H1 (cell line): ENCODE measurements at regions not wholly inside any gene's neighbourhood (a gene's known extent, or its start where the extent isn't known, plus 50 kb on each side); places are given as distances from the start of the nearest gene placed in this dataset.

Experiments used
- CTCF ChIA-PET: fragments of 300-600 bp; sonication (Branson Sonifier 250); formaldehyde crosslinking; loops from one replicate; lab custom pipeline; 2021; ENCODE audit not compliant: partially characterized antibody; lab: Charles Lee
- POLR2A ChIA-PET: fragments of 300-600 bp; sonication (Branson Sonifier 250); formaldehyde crosslinking; loops from one replicate; lab custom pipeline; 2021; ENCODE audit warnings: inconsistent platforms; ENCODE audit not compliant: partially characterized antibody; lab: Charles Lee
- DNase-seq, 2 experiments: peaks; one replicate each; pipeline versions ENCODE4 v3.0.0 to v3.0.0-alpha.2; 2010 to 2022; ENCODE audit warnings: low spot score in 2 of 2, low read depth in 1 of 2, mixed read lengths in 1 of 2
- FAIRE-seq: peaks from 2 replicates; lab custom pipeline; 2011; peaks lifted over from hg19 to GRCh38; lab: Jason Lieb, UNC
- H2AFZ ChIP-seq: 2 replicates; pipeline ENCODE4 v1.8.1; 2012; ENCODE audit warnings: low read length, inconsistent platforms
- H2AK5ac ChIP-seq: 2 replicates; pipeline ENCODE4 v1.6.1; 2013; ENCODE audit warnings: low read depth, low read length
- H2BK120ac ChIP-seq: replicated peaks from 2 replicates; pipeline ENCODE3; 2013; ENCODE audit warnings: low read depth, low read length, inconsistent platforms
- H2BK12ac ChIP-seq: 2 replicates; pipeline ENCODE4 v1.6.1; 2013; ENCODE audit warnings: low read depth, low read length
- H2BK15ac ChIP-seq: 2 replicates; pipeline ENCODE4 v1.6.1; 2013; ENCODE audit warnings: low read length
- H2BK20ac ChIP-seq: 2 replicates; pipeline ENCODE4 v1.6.1; 2013; ENCODE audit warnings: low read length
- H2BK5ac ChIP-seq: 2 replicates; pipeline ENCODE4 v1.6.1; 2013; ENCODE audit warnings: low read depth, low read length
- H3K14ac ChIP-seq: 2 replicates; pipeline ENCODE4 v1.6.1; 2013; ENCODE audit warnings: inconsistent platforms; ENCODE audit not compliant: insufficient read length
- H3K18ac ChIP-seq: 2 replicates; pipeline ENCODE4 v1.6.1; 2013; ENCODE audit warnings: low read length; ENCODE audit errors: extremely low read depth
- H3K23ac ChIP-seq: 2 replicates; pipeline ENCODE4 v1.6.1; 2013; ENCODE audit warnings: inconsistent platforms; ENCODE audit not compliant: insufficient read length
- H3K23me2 ChIP-seq: 2 replicates; pipeline ENCODE4 v1.6.1; 2013; ENCODE audit warnings: low read depth, low read length
- H3K27ac ChIP-seq: 2 replicates; pipeline ENCODE4 v1.6.1; 2011; ENCODE audit warnings: low read depth, low read length, inconsistent platforms
- H3K27me3 ChIP-seq, 4 experiments: replicated peaks in 1 of 4; 1 replicate in 1 of 4; 2 replicates in 3 of 4; pipeline versions ENCODE4 v1.6.1 to v1.8.1; 2011 to 2013; ENCODE audit warnings: low read length in 3 of 4, mild to moderate bottlenecking in 3 of 4, inconsistent platforms in 2 of 4, mixed read lengths in 2 of 4, moderate library complexity in 1 of 4; ENCODE audit not compliant: control insufficient read depth in 3 of 4, insufficient read depth in 3 of 4; ENCODE audit errors: extremely low read depth in 1 of 4
- H3K36me3 ChIP-seq, 4 experiments: 2 replicates each; pipeline versions ENCODE4 v1.6.1 to v1.8.1; 2011 to 2013; ENCODE audit warnings: mild to moderate bottlenecking in 4 of 4, low read length in 3 of 4, moderate library complexity in 2 of 4, control low read depth in 1 of 4, inconsistent platforms in 1 of 4; ENCODE audit not compliant: insufficient read depth in 4 of 4, control insufficient read depth in 2 of 4
- H3K4ac ChIP-seq: replicated peaks from 2 replicates; pipeline ENCODE3; 2013; ENCODE audit warnings: low read length, low read depth, mixed read lengths, inconsistent platforms; ENCODE audit not compliant: insufficient read length
- H3K4me1 ChIP-seq, 4 experiments: replicated peaks in 1 of 4; 1 replicate in 1 of 4; 2 replicates in 3 of 4; pipeline versions ENCODE4 v1.6.1 to v1.8.1; 2011 to 2013; ENCODE audit warnings: low read length in 3 of 4, inconsistent platforms in 2 of 4, mixed read lengths in 1 of 4; ENCODE audit not compliant: insufficient read depth in 4 of 4, control insufficient read depth in 3 of 4
- H3K4me2 ChIP-seq, 2 experiments: 2 replicates each; pipeline versions ENCODE4 v1.6.1 to v1.8.1; 2011 to 2013; ENCODE audit warnings: low read depth in 2 of 2, low read length in 2 of 2, control low read depth in 1 of 2, inconsistent platforms in 1 of 2, mild to moderate bottlenecking in 1 of 2; ENCODE audit not compliant: insufficient read depth in 1 of 2
- H3K4me3 ChIP-seq, 4 experiments: fragments of 200-600, 300-600 bp in 1 of 4; sonication (generic), shearing (Covaris generic), sonication (Bioruptor Twin) in 1 of 4; 2 replicates each; pipeline versions ENCODE4 v1.5.1 to v1.8.1; 2011 to 2016; ENCODE audit warnings: low read length in 4 of 4, low read depth in 3 of 4, control low read depth in 2 of 4, inconsistent platforms in 2 of 4, mild to moderate bottlenecking in 2 of 4, mixed read lengths in 1 of 4, moderate library complexity in 1 of 4; ENCODE audit not compliant: insufficient read depth in 2 of 4; ENCODE audit errors: extremely low read depth in 1 of 4
- H3K56ac ChIP-seq: replicated peaks from 2 replicates; pipeline ENCODE3; 2013; ENCODE audit warnings: low read depth, mild to moderate bottlenecking, mixed read lengths, low read length, inconsistent platforms; ENCODE audit not compliant: insufficient read length
- H3K79me1 ChIP-seq: 2 replicates; pipeline ENCODE4 v1.6.1; 2013; ENCODE audit warnings: low read depth, low read length, control low read depth
- H3K79me2 ChIP-seq, 2 experiments: 2 replicates each; pipeline versions ENCODE4 v1.6.1 to v1.8.1; 2012 to 2013; ENCODE audit warnings: low read length in 2 of 2, mild to moderate bottlenecking in 2 of 2, inconsistent platforms in 1 of 2; ENCODE audit not compliant: insufficient read depth in 2 of 2, control insufficient read depth in 1 of 2
- H3K9ac ChIP-seq, 4 experiments: replicated peaks in 1 of 4; 1 replicate in 1 of 4; 2 replicates in 3 of 4; pipeline versions ENCODE4 v1.6.1 to v1.8.1; 2011 to 2013; ENCODE audit warnings: low read depth in 3 of 4, low read length in 3 of 4, control low read depth in 2 of 4, mild to moderate bottlenecking in 2 of 4, moderate library complexity in 2 of 4, inconsistent platforms in 1 of 4; ENCODE audit errors: extremely low read depth in 1 of 4
- H3K9me3 ChIP-seq, 2 experiments: 2 replicates each; pipeline versions ENCODE4 v1.6.1 to v1.8.1; 2012 to 2013; ENCODE audit warnings: mild to moderate bottlenecking in 2 of 2, moderate library complexity in 2 of 2, control low read depth in 1 of 2, inconsistent platforms in 1 of 2, low read depth in 1 of 2, low read length in 1 of 2, mixed read lengths in 1 of 2; ENCODE audit not compliant: insufficient read depth in 2 of 2
- H4K20me1 ChIP-seq, 2 experiments: replicated peaks in 1 of 2; 2 replicates each; pipeline versions ENCODE3 to v1.8.1; 2011 to 2013; ENCODE audit warnings: inconsistent platforms in 2 of 2, low read length in 2 of 2, mild to moderate bottlenecking in 1 of 2; ENCODE audit not compliant: insufficient read depth in 2 of 2, control insufficient read depth in 1 of 2
- H4K5ac ChIP-seq: 2 replicates; pipeline ENCODE4 v1.6.1; 2013; ENCODE audit warnings: low read length, low read depth, mixed read lengths, inconsistent platforms; ENCODE audit not compliant: insufficient read length
- H4K8ac ChIP-seq: 2 replicates; pipeline ENCODE4 v1.8.0; 2013; ENCODE audit warnings: mild to moderate bottlenecking, moderate library complexity, low read length, inconsistent platforms; ENCODE audit not compliant: insufficient read depth; ENCODE audit errors: extremely low read depth
- H4K91ac ChIP-seq: replicated peaks from 2 replicates; pipeline ENCODE3; 2013; ENCODE audit warnings: low read length, mixed read lengths, inconsistent platforms; ENCODE audit not compliant: insufficient read length
- ATF3 ChIP-seq: IDR thresholded peaks from 2 replicates; pipeline ENCODE4 v1.6.1; 2011; ENCODE audit warnings: low read depth, mild to moderate bottlenecking, low read length; ENCODE audit not compliant: insufficient read depth
- BRCA1 ChIP-seq: IDR thresholded peaks from 2 replicates; pipeline ENCODE4 v1.6.1; 2012; ENCODE audit warnings: low read depth, low read length, improper control_type of control experiment
- SP1 ChIP-seq: IDR thresholded peaks from 2 replicates; pipeline ENCODE4 v1.6.1; 2011; ENCODE audit warnings: low read depth, low read length
- SP4 ChIP-seq: IDR thresholded peaks from 2 replicates; pipeline ENCODE4 v1.6.1; 2012; ENCODE audit warnings: low read length, inconsistent platforms
- WGBS, 2 experiments: shearing (Covaris generic) in 1 of 2; methylation state at CpG; one replicate each; pipeline versions ENCODE4 v1.1.6 to v1.1.7; 2013 to 2015; ENCODE audit warnings: low lambda C conversion rate in 2 of 2, mixed read lengths in 2 of 2, inconsistent platforms in 1 of 2, low coverage in 1 of 2, missing lambda C conversion rate in 1 of 2; ENCODE audit not compliant: insufficient replicate concordance in 2 of 2, insufficient coverage in 1 of 2, insufficient read length in 1 of 2; ENCODE audit errors: extremely low coverage in 1 of 2, missing lambda C conversion rate in 1 of 2; 5-methylcytosine and 5-hydroxymethylcytosine counted together

DNA sequence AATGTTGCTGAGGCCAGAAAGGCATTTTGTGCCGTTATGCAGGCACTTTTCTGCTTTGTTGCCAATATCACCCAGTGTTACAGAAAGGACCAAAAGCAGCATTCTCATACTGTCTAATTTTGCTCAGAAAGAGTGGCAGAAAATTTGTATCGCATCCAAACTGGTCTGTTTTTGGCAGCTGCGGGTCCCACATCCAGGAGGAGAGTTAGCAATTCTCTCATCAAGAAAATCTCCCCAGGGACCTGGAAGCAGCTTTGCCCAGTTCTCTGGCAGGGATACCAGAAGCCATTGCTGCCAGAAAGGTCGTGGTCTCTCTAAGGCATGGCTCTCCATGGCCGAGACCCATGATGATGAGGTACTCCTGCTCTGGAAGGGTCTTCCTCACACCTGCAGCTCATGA is 489.2 kb upstream of the ZMIZ1 start:
- Histone ChIP-seq H3K4me1 (0 out of 7 replicates have a peak, but pooled peaks cover 0 to 2% (median 0%) of the 10 kb centered on the region in 4 experiments), H3K36me3 (no peaks in the 10 kb centered on the region), H2BK5ac (no peak overlapping the region), H2AK5ac (no peak overlapping the region), H2BK20ac (no peak overlapping the region), H2AFZ (no peak overlapping the region), H3K27ac (no peak overlapping the region), H3K56ac (no peak overlapping the region), H4K5ac (no peak overlapping the region), H4K91ac (no peak overlapping the region), H3K4me3 (no peak overlapping the region), H3K18ac (no peak overlapping the region), H3K79me2 (no peaks in the 10 kb centered on the region), H3K9me3 (no peaks in the 10 kb centered on the region), H3K4me2 (no peak overlapping the region), H3K14ac (no peak overlapping the region), H2BK120ac (no peak overlapping the region), H2BK12ac (no peak overlapping the region), H4K20me1 (no peaks in the 10 kb centered on the region), H3K23me2 (no peaks in the 10 kb centered on the region), H3K9ac (no peak overlapping the region), H3K27me3 (0 out of 7 replicates have a peak, but pooled peaks cover 0 to 3% (median 0%) of the 10 kb centered on the region in 4 experiments), H4K8ac (no peak overlapping the region), H3K4ac (no peak overlapping the region), H3K23ac (no peak overlapping the region), H2BK15ac (no peak overlapping the region), H3K79me1 (no peaks in the 10 kb centered on the region)
- DNase-seq (no peak), FAIRE-seq (no peak)
- 88% methylated on average over 5 of the region's 5 CpGs; no CpG with 5 or more reads in 1 of the 2 experiments for WGBS, 2 experiments
- ChIA-PET CTCF (interaction anchor here (0.7 to 1.1 kb wide), 3 partner anchors 21 to 79 kb away, joined by 3 read pairs; no protein-coding TSS in a partner anchor), POLR2A (no interaction called here)
- TF ChIP-seq SP4 (no peak), SP1 (no peak), BRCA1 (no peak), ATF3 (no peak)
